Neuronal stem cell (in vitro differentiated cells): ENCODE measurements at regions not wholly inside any gene's neighbourhood (a gene's known extent, or its start where the extent isn't known, plus 50 kb on each side); places are given as distances from the start of the nearest gene placed in this dataset.

Source experiments
- DNase-seq: peaks from one replicate; pipeline ENCODE4 v3.0.0-alpha.2; 2013; ENCODE audit warnings: low spot score
- H2AFZ ChIP-seq: one replicate; pipeline ENCODE4 v1.6.1; 2013; ENCODE audit warnings: mild to moderate bottlenecking, low read length, inconsistent platforms
- H2AK5ac ChIP-seq: 2 replicates; pipeline ENCODE4 v1.6.1; 2013; ENCODE audit warnings: low read depth, mild to moderate bottlenecking, inconsistent platforms, low read length, moderate library complexity, mixed read lengths
- H2BK120ac ChIP-seq: 2 replicates; pipeline ENCODE4 v1.6.1; 2013; ENCODE audit warnings: low read depth, mild to moderate bottlenecking, inconsistent platforms, low read length, moderate library complexity, mixed read lengths
- H2BK12ac ChIP-seq: one replicate; pipeline ENCODE4 v1.6.1; 2013; ENCODE audit warnings: low read length, inconsistent platforms
- H2BK15ac ChIP-seq: 2 replicates; pipeline ENCODE4 v1.6.1; 2013; ENCODE audit warnings: mild to moderate bottlenecking, low read length, inconsistent platforms, mixed read lengths
- H2BK5ac ChIP-seq: one replicate; pipeline ENCODE4 v1.6.1; 2013; ENCODE audit warnings: inconsistent platforms, mild to moderate bottlenecking, low read length, moderate library complexity
- H3K14ac ChIP-seq: one replicate; pipeline ENCODE4 v1.6.1; 2013; ENCODE audit warnings: low read length, inconsistent platforms
- H3K18ac ChIP-seq: 2 replicates; pipeline ENCODE4 v1.6.1; 2013; ENCODE audit warnings: low read length, inconsistent platforms
- H3K23ac ChIP-seq: 2 replicates; pipeline ENCODE4 v1.6.1; 2013; ENCODE audit warnings: low read depth, mild to moderate bottlenecking, mixed read lengths, low read length, inconsistent platforms; ENCODE audit not compliant: poor library complexity
- H3K27ac ChIP-seq: replicated peaks from 3 replicates; pipeline ENCODE4 v1.5.1; 2013; ENCODE audit warnings: low read length, inconsistent platforms
- H3K27me3 ChIP-seq, 3 experiments: 2 replicates each; pipeline ENCODE4 v1.6.1; 2013; ENCODE audit warnings: low read length in 3 of 3, mild to moderate bottlenecking in 2 of 3, inconsistent platforms in 1 of 3, low read depth in 1 of 3, mixed read lengths in 1 of 3, moderate library complexity in 1 of 3; ENCODE audit not compliant: control insufficient read depth in 3 of 3, insufficient read depth in 3 of 3
- H3K36me3 ChIP-seq, 2 donors: replicated peaks in 1 of 2; 2 replicates each; pipeline ENCODE4 v1.6.1; 2013; ENCODE audit warnings: low read length in 2 of 2; ENCODE audit not compliant: control insufficient read depth in 2 of 2, insufficient read depth in 2 of 2
- H3K4ac ChIP-seq: 2 replicates; pipeline ENCODE4 v1.6.1; 2013; ENCODE audit warnings: inconsistent platforms, mild to moderate bottlenecking, low read length, moderate library complexity
- H3K4me1 ChIP-seq, 2 donors: 1 replicate in 1 of 2; 2 replicates in 1 of 2; pipeline ENCODE4 v1.6.1; 2013; ENCODE audit warnings: low read length in 2 of 2, low read depth in 1 of 2; ENCODE audit not compliant: control insufficient read depth in 2 of 2, insufficient read depth in 1 of 2
- H3K4me2 ChIP-seq: one replicate; pipeline ENCODE4 v1.6.1; 2013; ENCODE audit warnings: mild to moderate bottlenecking, low read length, inconsistent platforms; ENCODE audit not compliant: insufficient read depth, poor library complexity, severe bottlenecking
- H3K4me3 ChIP-seq, 2 donors: 2 replicates each; pipeline ENCODE4 v1.5.1; 2013; ENCODE audit warnings: low read length in 2 of 2, mild to moderate bottlenecking in 2 of 2, inconsistent platforms in 1 of 2, moderate library complexity in 1 of 2
- H3K79me1 ChIP-seq: one replicate; pipeline ENCODE4 v1.6.1; 2013; ENCODE audit warnings: low read depth, mild to moderate bottlenecking, inconsistent platforms, low read length, moderate library complexity
- H3K9ac ChIP-seq: one replicate; pipeline ENCODE4 v1.6.1; 2013; ENCODE audit warnings: mild to moderate bottlenecking, low read depth, low read length, inconsistent platforms; ENCODE audit not compliant: poor library complexity
- H3K9me3 ChIP-seq, 2 donors: replicated peaks in 1 of 2; 2 replicates each; pipeline versions ENCODE3 to v1.6.1; 2013; ENCODE audit warnings: low read length in 2 of 2, mild to moderate bottlenecking in 2 of 2, inconsistent platforms in 1 of 2, low read depth in 1 of 2, mixed read lengths in 1 of 2, moderate library complexity in 1 of 2; ENCODE audit not compliant: control insufficient read depth in 2 of 2, insufficient read depth in 1 of 2
- H4K8ac ChIP-seq: one replicate; pipeline ENCODE4 v1.6.1; 2013; ENCODE audit warnings: low read depth, mild to moderate bottlenecking, inconsistent platforms, low read length, moderate library complexity
- H4K91ac ChIP-seq: one replicate; pipeline ENCODE4 v1.6.1; 2013; ENCODE audit warnings: low read length, low read depth, mild to moderate bottlenecking, inconsistent platforms; ENCODE audit not compliant: poor library complexity
- WGBS, 2 donors: extraction: QIAGEN DNeasy Blood & Tissue Kit; methylation state at CpG; one replicate each; pipeline ENCODE4 v1.1.7; 2013; ENCODE audit warnings: missing lambda C conversion rate in 2 of 2, mixed read lengths in 1 of 2; ENCODE audit not compliant: insufficient read length in 2 of 2, insufficient replicate concordance in 1 of 2; ENCODE audit errors: extremely low coverage in 2 of 2; 5-methylcytosine and 5-hydroxymethylcytosine counted together

DNA sequence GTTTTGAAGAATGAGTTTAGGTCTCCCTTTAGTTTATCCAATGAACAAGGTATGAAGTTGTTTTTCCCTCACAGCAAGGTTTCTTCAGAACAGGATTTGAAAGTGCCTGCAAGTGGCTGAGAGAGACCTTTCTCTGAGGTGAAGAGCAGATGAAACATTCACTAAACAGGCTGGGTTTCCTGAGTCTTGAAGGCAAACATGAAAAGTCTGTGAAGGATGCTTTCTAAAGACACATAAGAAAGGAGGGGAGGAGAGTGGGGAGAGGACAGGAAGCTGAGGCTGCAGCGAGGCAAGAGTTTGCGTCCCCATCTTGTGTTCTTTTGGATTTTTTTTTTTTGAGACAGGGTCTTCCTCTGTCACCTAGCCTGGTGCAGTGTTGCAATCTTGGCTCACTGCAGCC is 95.7 kb upstream of the SIM2 start:
- Histone ChIP-seq H3K4me3 (no peak overlapping the region), H4K91ac (no peak overlapping the region), H3K4ac (no peak overlapping the region), H3K9ac (no peak overlapping the region), H2BK12ac (no peak overlapping the region), H3K27me3 (peaks cover 0 to 17% (median 0%) of the 10 kb centered on the region in 3 experiments), H3K79me1 (no peaks in the 10 kb centered on the region), H3K14ac (no peak overlapping the region), H2BK15ac (no peak overlapping the region), H3K36me3 (no peaks in the 10 kb centered on the region), H2BK120ac (no peak overlapping the region), H3K23ac (no peak overlapping the region), H2AFZ (no peak overlapping the region), H2BK5ac (no peak overlapping the region), H4K8ac (no peak overlapping the region), H3K18ac (no peak overlapping the region), H3K4me2 (no peak overlapping the region), H3K9me3 (no peaks in the 10 kb centered on the region), H3K4me1 (peaks cover 0 to 8% of the 10 kb centered on the region in 2 donors), H2AK5ac (no peak overlapping the region), H3K27ac (no peak overlapping the region)
- DNase-seq, result no peak
- WGBS, 2 donors, result no CpG with 5 or more reads among the region's 2 CpGs

DNA sequence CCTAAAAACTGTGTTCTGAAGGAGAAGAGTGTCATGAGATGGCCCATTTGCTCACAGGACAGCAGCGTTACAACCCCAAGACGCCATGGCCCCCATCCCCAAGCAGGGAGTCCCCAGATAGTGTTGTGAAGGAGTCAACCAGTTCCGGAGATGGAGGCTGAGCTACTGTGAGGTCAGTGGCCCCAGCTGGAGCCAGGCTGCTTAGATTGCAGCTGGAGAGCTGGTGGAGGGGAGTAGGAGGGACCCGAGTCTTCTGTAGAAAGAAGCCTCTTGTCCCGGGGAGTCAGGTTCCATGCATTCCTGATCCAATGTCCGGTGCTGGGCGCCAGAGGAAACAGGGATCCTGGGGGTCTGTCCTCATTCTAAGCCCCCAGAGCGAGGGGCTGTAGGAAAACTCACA is 93.5 kb upstream of the SIM2 start:
- Histone ChIP-seq H3K79me1 (no peaks in the 10 kb centered on the region), H2BK15ac (no peak overlapping the region), H3K9ac (no peak overlapping the region), H3K27me3 (peaks cover 0 to 9% (median 0%) of the 10 kb centered on the region in 3 experiments), H2AK5ac (no peak overlapping the region), H3K18ac (no peak overlapping the region), H3K9me3 (peaks cover 0 to 3% of the 10 kb centered on the region in 2 donors), H3K4me1 (peaks cover 0 to 8% of the 10 kb centered on the region in 2 donors), H3K14ac (no peak overlapping the region), H3K4me3 (no peak overlapping the region), H2BK5ac (no peak overlapping the region), H3K27ac (no peak overlapping the region), H2AFZ (no peak overlapping the region), H4K91ac (no peak overlapping the region), H2BK12ac (no peak overlapping the region), H3K36me3 (no peaks in the 10 kb centered on the region), H3K4me2 (no peak overlapping the region), H3K23ac (no peak overlapping the region), H3K4ac (no peak overlapping the region), H2BK120ac (no peak overlapping the region), H4K8ac (no peak overlapping the region)
- no CpG with 5 or more reads among the region's 8 CpGs for WGBS, 2 donors
- no peak for DNase-seq

DNA sequence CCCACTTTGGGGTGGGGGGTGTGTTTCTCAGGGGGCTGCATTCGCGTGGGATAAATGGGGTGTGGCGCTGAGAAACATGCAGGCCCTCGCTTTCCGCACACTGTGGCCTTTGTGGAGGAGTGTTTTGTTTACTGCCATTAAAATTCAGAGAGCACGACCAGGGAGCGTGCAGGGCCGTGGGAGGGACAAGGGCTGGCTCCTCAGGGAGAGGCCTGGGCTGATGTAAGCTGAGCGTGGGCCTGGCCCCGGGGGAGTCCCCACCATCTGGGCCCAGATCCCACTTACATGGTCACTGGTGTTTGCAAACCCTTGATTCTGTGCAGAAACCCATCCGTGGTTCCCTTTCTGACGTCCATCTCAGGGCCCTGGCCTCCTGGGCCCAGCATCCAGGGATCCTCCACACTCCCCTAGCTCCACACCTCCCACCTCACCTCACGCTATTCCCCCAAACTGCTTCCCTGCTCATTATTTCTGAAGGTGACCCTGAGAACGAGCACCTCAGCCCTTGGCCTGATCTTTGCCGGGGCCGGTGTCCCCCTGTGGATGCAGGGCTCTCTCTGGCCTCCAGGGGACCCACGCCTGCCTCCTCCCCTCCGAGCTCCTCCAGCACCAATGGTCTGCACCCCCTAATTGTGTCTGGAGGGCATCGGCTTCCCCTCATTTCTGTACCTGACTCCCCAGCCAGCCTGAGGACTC is 92.5 kb upstream of the SIM2 start:
- no peaks in the 10 kb centered on the region for H3K79me1 ChIP-seq
- no peak overlapping the region for H3K27ac ChIP-seq
- H3K36me3 ChIP-seq, result no peaks in the 10 kb centered on the region
- peak overlapping the region; percentile 26 for H2BK5ac ChIP-seq
- H2AK5ac ChIP-seq, result peak overlapping the region; percentile 2
- no peak overlapping the region for H2BK120ac ChIP-seq
- WGBS, 2 donors, result no CpG with 5 or more reads among the region's 19 CpGs
- H3K9ac ChIP-seq, result peak overlapping the region; percentile 38
- H3K9me3 ChIP-seq, result peaks cover 0 to 3% of the 10 kb centered on the region in 2 donors
- no peak overlapping the region for H3K14ac ChIP-seq
- DNase-seq, result no peak
- no peak overlapping the region for H3K4me3 ChIP-seq
- peak overlapping the region; percentile 72 for H3K18ac ChIP-seq
- no peak overlapping the region for H4K91ac ChIP-seq
- H3K4me1 ChIP-seq, result peaks cover 0 to 8% of the 10 kb centered on the region in 2 donors
- no peak overlapping the region for H2BK12ac ChIP-seq
- no peak overlapping the region for H3K4ac ChIP-seq
- peak overlapping the region; percentile 7 for H2BK15ac ChIP-seq
- no peak overlapping the region for H3K4me2 ChIP-seq
- H3K23ac ChIP-seq, result no peak overlapping the region
- no peak overlapping the region for H4K8ac ChIP-seq
- H2AFZ ChIP-seq, result peak overlapping the region; percentile 66
- peaks cover 0 to 9% (median 0%) of the 10 kb centered on the region in 3 experiments for H3K27me3 ChIP-seq

DNA sequence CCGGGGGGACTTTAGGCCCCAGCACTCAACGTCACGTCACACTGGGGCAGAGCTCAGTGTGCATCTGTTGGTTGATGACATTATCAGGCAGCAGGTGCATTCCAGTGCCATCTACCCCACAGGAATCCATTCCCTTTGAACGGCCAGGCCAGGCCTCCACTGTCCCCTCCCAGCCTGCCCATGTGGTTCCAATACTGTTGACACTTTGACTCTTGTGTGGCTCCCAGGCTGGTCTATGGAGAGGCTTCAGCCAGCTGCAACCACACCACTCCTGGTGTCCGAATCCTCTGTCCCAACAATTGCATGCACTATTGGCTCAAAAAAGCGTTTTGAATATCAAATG is 92.0 kb upstream of the SIM2 start:
- Histone ChIP-seq H2AFZ (no peak overlapping the region), H3K4me3 (no peak overlapping the region), H4K8ac (no peak overlapping the region), H3K9ac (peak overlapping the region; percentile 38), H2BK5ac (peak overlapping the region; percentile 26), H3K9me3 (peaks cover 0 to 3% of the 10 kb centered on the region in 2 donors), H3K79me1 (no peaks in the 10 kb centered on the region), H3K36me3 (no peaks in the 10 kb centered on the region), H2AK5ac (no peak overlapping the region), H2BK120ac (no peak overlapping the region), H2BK12ac (no peak overlapping the region), H3K14ac (no peak overlapping the region), H3K4me2 (no peak overlapping the region), H3K27ac (no peak overlapping the region), H3K4ac (no peak overlapping the region), H2BK15ac (peak overlapping the region; percentile 7), H3K4me1 (peaks cover 0 to 8% of the 10 kb centered on the region in 2 donors), H4K91ac (no peak overlapping the region), H3K18ac (no peak overlapping the region), H3K27me3 (peaks cover 0 to 9% (median 0%) of the 10 kb centered on the region in 3 experiments), H3K23ac (no peak overlapping the region)
- no peak for DNase-seq
- no CpG with 5 or more reads among the region's 6 CpGs for WGBS, 2 donors
